Lung (tissue), 11 donors: ENCODE measurements at regions not wholly inside any gene's neighbourhood (a gene's known extent, or its start where the extent isn't known, plus 50 kb on each side); places are given as distances from the start of the nearest gene placed in this dataset.
A peak's percentile ranks its signal among the peaks of the same experiment; 100 is the strongest.

Experiments used
- ATAC-seq: fragments of 200-7000 bp; cut with Tn5 transposase; one replicate; pipeline ENCODE4 v1.9.1; 2020; ENCODE audit warnings: moderate number of reproducible peaks; ENCODE audit not compliant: insufficient read depth, low FRiP score
- DNase-seq, 3 donors: peaks; one replicate each; pipeline ENCODE4 v3.0.0-alpha.2; 2013 to 2017
- H3K27ac ChIP-seq, 2 donors: one replicate each; pipeline ENCODE4 v1.5.1; 2013; ENCODE audit warnings: mild to moderate bottlenecking in 2 of 2, moderate library complexity in 2 of 2, control low read depth in 1 of 2, inconsistent platforms in 1 of 2, low read depth in 1 of 2, low read length in 1 of 2
- H3K27me3 ChIP-seq, 3 donors: one replicate each; pipeline ENCODE4 v1.5.1; 2013; ENCODE audit warnings: low read length in 2 of 3; ENCODE audit not compliant: control insufficient read depth in 3 of 3, insufficient read depth in 3 of 3
- H3K36me3 ChIP-seq, 4 donors: one replicate each; pipeline ENCODE4 v1.5.1; 2013; ENCODE audit warnings: low read length in 4 of 4, mild to moderate bottlenecking in 1 of 4, moderate library complexity in 1 of 4; ENCODE audit not compliant: control insufficient read depth in 4 of 4, insufficient read depth in 4 of 4
- H3K4me1 ChIP-seq, 5 donors: one replicate each; pipeline ENCODE4 v1.5.1; 2013; ENCODE audit warnings: low read length in 5 of 5, mild to moderate bottlenecking in 2 of 5, moderate library complexity in 1 of 5; ENCODE audit not compliant: control insufficient read depth in 5 of 5, insufficient read depth in 5 of 5
- H3K4me3 ChIP-seq: one replicate; pipeline ENCODE4 v1.5.1; 2013; ENCODE audit warnings: mild to moderate bottlenecking, control low read depth, moderate library complexity
- H3K9ac ChIP-seq, 2 donors: one replicate each; pipeline ENCODE4 v1.5.1; 2013; ENCODE audit warnings: low read length in 2 of 2, control low read depth in 1 of 2; ENCODE audit not compliant: insufficient read depth in 1 of 2
- H3K9me3 ChIP-seq, 4 donors: one replicate each; pipeline ENCODE4 v1.5.1; 2013; ENCODE audit warnings: low read length in 3 of 4, mild to moderate bottlenecking in 1 of 4, moderate library complexity in 1 of 4; ENCODE audit not compliant: control insufficient read depth in 4 of 4, insufficient read depth in 3 of 4
- CTCF ChIP-seq: IDR thresholded peaks from 2 replicates; pipeline ENCODE4 v1.5.1; 2012; ENCODE audit warnings: mild to moderate bottlenecking; ENCODE audit errors: control extremely low read depth, extremely low read depth
- WGBS, 2 donors: extraction: QIAGEN DNeasy Blood & Tissue Kit; methylation state at CpG; one replicate each; pipeline ENCODE4 v1.1.7; 2013; 5-methylcytosine and 5-hydroxymethylcytosine counted together
- donor health status: control.
- donor health status: control.
- donor health status: Bipolar disorder and iron deficiency.
- donor health status: healthy.
- donor health status: DM: yes; HTN: yes; CAD: no.

GRCh38 chr6:142551274-142551811 is 249.5 kb downstream of the ADGRG6 start:
- WGBS, 2 donors, result 63 to 69% methylated on average over 9 of the region's 9 CpGs
- H3K9me3 ChIP-seq, result no peaks in the 10 kb centered on the region
- no peak overlapping the region for H3K27ac ChIP-seq
- no peaks in the 10 kb centered on the region for H3K27me3 ChIP-seq
- H3K4me3 ChIP-seq, result no peak overlapping the region
- no peaks in the 10 kb centered on the region for H3K36me3 ChIP-seq
- peak in 2 of 3 donors; percentile 20 to 31 for DNase-seq
- no peak overlapping the region for H3K9ac ChIP-seq
- ATAC-seq, result no peak
- TF ChIP-seq CTCF, result no peak
- peaks cover 0 to 20% (median 0%) of the 10 kb centered on the region in 5 donors for H3K4me1 ChIP-seq

GRCh38 chr6:142558786-142559185 is 257.0 kb downstream of the ADGRG6 start:
- Histone ChIP-seq H3K27ac (no peak overlapping the region), H3K9me3 (no peaks in the 10 kb centered on the region), H3K27me3 (no peaks in the 10 kb centered on the region), H3K4me3 (no peak overlapping the region), H3K36me3 (no peaks in the 10 kb centered on the region), H3K4me1 (peaks cover 0 to 13% (median 0%) of the 10 kb centered on the region in 5 donors), H3K9ac (no peak overlapping the region)
- TF ChIP-seq CTCF, result no peak
- ATAC-seq, result no peak
- peak; percentile 34 to 92 (median 91) for DNase-seq
- WGBS, 2 donors, result 73 to 83% methylated on average over 3 of the region's 3 CpGs

DNA sequence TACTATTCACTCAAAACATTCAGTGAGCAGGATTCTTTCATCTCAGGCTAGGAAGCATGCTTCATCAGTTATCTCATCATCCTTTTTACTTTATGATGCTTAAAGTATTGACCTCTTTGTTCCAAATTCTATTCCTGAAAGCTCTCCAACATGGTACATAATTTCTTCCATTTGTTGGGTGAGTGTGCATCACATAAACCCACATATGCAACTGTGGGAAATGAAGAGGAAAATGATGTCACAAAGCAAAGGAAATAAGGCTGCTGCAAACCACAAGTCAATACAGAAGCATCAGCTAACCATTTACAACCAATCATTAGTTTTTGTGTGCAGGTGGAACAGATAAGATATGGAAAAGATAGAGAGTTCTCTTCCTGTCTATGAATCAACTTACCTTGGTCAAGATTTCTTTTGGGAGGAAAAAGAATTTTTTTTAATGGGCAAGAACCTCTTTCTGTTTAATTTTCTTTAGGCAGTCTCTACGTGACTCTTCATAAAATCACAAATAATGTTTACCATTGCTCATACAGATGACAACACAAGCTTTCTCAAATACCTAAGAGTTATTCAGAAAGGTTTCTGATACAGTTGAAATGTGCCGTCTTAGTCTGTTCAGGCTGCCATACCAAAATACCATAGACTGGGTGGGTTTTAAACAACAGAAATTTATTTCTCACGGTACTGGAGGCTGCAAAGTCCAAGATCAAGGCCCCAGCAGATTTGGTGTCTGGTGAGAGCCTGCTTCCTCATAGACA is 259.9 kb downstream of the ADGRG6 start:
- ATAC-seq, result no peak
- Histone ChIP-seq H3K9ac (no peak overlapping the region), H3K27me3 (no peaks in the 10 kb centered on the region), H3K36me3 (no peaks in the 10 kb centered on the region), H3K4me1 (peaks cover 0 to 17% (median 0%) of the 10 kb centered on the region in 5 donors), H3K9me3 (no peaks in the 10 kb centered on the region), H3K27ac (no peak overlapping the region), H3K4me3 (no peak overlapping the region)
- WGBS, 2 donors, result 93 to 97% methylated on average over 3 of the region's 3 CpGs
- TF ChIP-seq CTCF, result no peak
- DNase-seq, result no peak
